ENCODE measurements at regions not wholly inside any gene's neighbourhood (a gene's known extent, or its start where the extent isn't known, plus 50 kb on each side); places are given as distances from the start of the nearest gene placed in this dataset.

GRCh38 chr2:208793434-208793833 is 386.8 kb downstream of the PTH2R start:
- Histone ChIP-seq H4K20me1 (ENCODE audit: insufficient read depth) (no peaks in the 10 kb centered on the region), H3K4me2 (no peak overlapping the region), H3F3A (ENCODE audit: insufficient read depth, low read depth) (no peaks in the 10 kb centered on the region), H3K9me2 (ENCODE audit: insufficient read depth) (no peaks in the 10 kb centered on the region), H3K4me1 (replicated peaks; ENCODE audit: insufficient read depth) (no peaks in the 10 kb centered on the region), H3K79me2 (ENCODE audit: low read depth) (no peaks in the 10 kb centered on the region), H3K9me3 (ENCODE audit: insufficient read depth, low read depth) (no peaks in the 10 kb centered on the region), H3K27ac (no peak overlapping the region), H3K4me3 (no peak overlapping the region), H3K27me3 (ENCODE audit: insufficient read depth, low read depth) (no peaks in the 10 kb centered on the region), H3K36me3 (ENCODE audit: low read depth) (no peaks in the 10 kb centered on the region), H2AFZ (no peak overlapping the region)
- no TSS peak for BruUV-seq (replicated peaks)
- POLR2A ChIA-PET (ENCODE audit: unreplicated experiment), result no interaction called here
- CTCF ChIA-PET, result no interaction called here
- no peak for DNase-seq
- intact Hi-C loops (cut with micrococcal nuclease; ENCODE audit: unreplicated experiment), result no loop called here
- TF ChIP-seq EZH2 (IDR thresholded peaks at IDR 0.05; ENCODE audit: low read depth), result no peak
- no peak for TF ChIP-seq CTCF (conservative IDR thresholded peaks at IDR 0.05)

- ChIA-PET POLR2A (ENCODE audit: unreplicated experiment) (no interaction called here), CTCF (no interaction called here)
- Histone ChIP-seq H4K20me1 (ENCODE audit: insufficient read depth) (no peaks in the 10 kb centered on the region), H3K9me3 (ENCODE audit: insufficient read depth, low read depth) (no peaks in the 10 kb centered on the region), H2AFZ (no peak overlapping the region), H3K9me2 (ENCODE audit: insufficient read depth) (no peaks in the 10 kb centered on the region), H3K36me3 (ENCODE audit: low read depth) (no peaks in the 10 kb centered on the region), H3K4me1 (replicated peaks; ENCODE audit: insufficient read depth) (no peaks in the 10 kb centered on the region), H3K27me3 (ENCODE audit: insufficient read depth, low read depth) (no peaks in the 10 kb centered on the region), H3F3A (ENCODE audit: insufficient read depth, low read depth) (no peaks in the 10 kb centered on the region), H3K4me3 (no peak overlapping the region), H3K27ac (no peak overlapping the region), H3K4me2 (no peak overlapping the region), H3K79me2 (ENCODE audit: low read depth) (no peaks in the 10 kb centered on the region)
- DNase-seq, result no peak
- no TSS peak for BruUV-seq (replicated peaks)
- intact Hi-C loops (cut with micrococcal nuclease; ENCODE audit: unreplicated experiment), result no loop called here
- no peak for TF ChIP-seq CTCF (conservative IDR thresholded peaks at IDR 0.05)
- TF ChIP-seq EZH2 (IDR thresholded peaks at IDR 0.05; ENCODE audit: low read depth), result no peak
Measured at GRCh38 chr2:208794288-208794975, 387.8 kb downstream of the PTH2R start.

GRCh38 chr2:208798698-208799097 is 392.1 kb downstream of the PTH2R start:
- ChIA-PET POLR2A (ENCODE audit: unreplicated experiment) (no interaction called here), CTCF (no interaction called here)

More at GRCh38 chr2:208798698-208799097, 392.1 kb downstream of the PTH2R start:
- TF ChIP-seq CTCF (conservative IDR thresholded peaks at IDR 0.05) (no peak), EZH2 (IDR thresholded peaks at IDR 0.05; ENCODE audit: low read depth) (no peak)
- H3K27ac ChIP-seq, result no peak overlapping the region
- H3K27me3 ChIP-seq (ENCODE audit: insufficient read depth, low read depth), result no peaks in the 10 kb centered on the region
- no peaks in the 10 kb centered on the region for H3K36me3 ChIP-seq (ENCODE audit: low read depth)
- no peaks in the 10 kb centered on the region for H3K4me1 ChIP-seq (replicated peaks; ENCODE audit: insufficient read depth)
- intact Hi-C loops (cut with micrococcal nuclease; ENCODE audit: unreplicated experiment), result no loop called here
- no peaks in the 10 kb centered on the region for H3K79me2 ChIP-seq (ENCODE audit: low read depth)
- H3K9me2 ChIP-seq (ENCODE audit: insufficient read depth), result no peaks in the 10 kb centered on the region
- no peak overlapping the region for H2AFZ ChIP-seq
- no peaks in the 10 kb centered on the region for H3F3A ChIP-seq (ENCODE audit: insufficient read depth, low read depth)
- DNase-seq, result no peak
- no TSS peak for BruUV-seq (replicated peaks)
- H3K9me3 ChIP-seq (ENCODE audit: insufficient read depth, low read depth), result no peaks in the 10 kb centered on the region
- no peak overlapping the region for H3K4me2 ChIP-seq
- H4K20me1 ChIP-seq (ENCODE audit: insufficient read depth), result no peaks in the 10 kb centered on the region
- H3K4me3 ChIP-seq, result no peak overlapping the region
